Left colon (tissue), 2 donors: ENCODE measurements at regions not wholly inside any gene's neighbourhood (a gene's known extent, or its start where the extent isn't known, plus 50 kb on each side); places are given as distances from the start of the nearest gene placed in this dataset.

Source experiments
- ATAC-seq: fragments of 200-7000 bp; cut with Tn5 transposase; one replicate; pipeline ENCODE4 v1.9.1; 2020; ENCODE audit warnings: mild to moderate bottlenecking, moderate library complexity
- DNase-seq, 2 donors: peaks; one replicate each; pipeline ENCODE4 v3.0.0-alpha.2; 2020
- intact Hi-C, 2 donors: fragments of 100-400 bp; cut with DNase I in 1 of 2; cut with micrococcal nuclease in 1 of 2; formaldehyde crosslinking; loops; one replicate each; pipeline versions ENCODE4 v1.11.2 to v1.14.0; 2022; cut with DNase I, micrococcal nuclease
- donor health status: DM: no; HTN: no; CAD: no.
- donor health status: DM: yes; HTN: yes; CAD: no.

DNA sequence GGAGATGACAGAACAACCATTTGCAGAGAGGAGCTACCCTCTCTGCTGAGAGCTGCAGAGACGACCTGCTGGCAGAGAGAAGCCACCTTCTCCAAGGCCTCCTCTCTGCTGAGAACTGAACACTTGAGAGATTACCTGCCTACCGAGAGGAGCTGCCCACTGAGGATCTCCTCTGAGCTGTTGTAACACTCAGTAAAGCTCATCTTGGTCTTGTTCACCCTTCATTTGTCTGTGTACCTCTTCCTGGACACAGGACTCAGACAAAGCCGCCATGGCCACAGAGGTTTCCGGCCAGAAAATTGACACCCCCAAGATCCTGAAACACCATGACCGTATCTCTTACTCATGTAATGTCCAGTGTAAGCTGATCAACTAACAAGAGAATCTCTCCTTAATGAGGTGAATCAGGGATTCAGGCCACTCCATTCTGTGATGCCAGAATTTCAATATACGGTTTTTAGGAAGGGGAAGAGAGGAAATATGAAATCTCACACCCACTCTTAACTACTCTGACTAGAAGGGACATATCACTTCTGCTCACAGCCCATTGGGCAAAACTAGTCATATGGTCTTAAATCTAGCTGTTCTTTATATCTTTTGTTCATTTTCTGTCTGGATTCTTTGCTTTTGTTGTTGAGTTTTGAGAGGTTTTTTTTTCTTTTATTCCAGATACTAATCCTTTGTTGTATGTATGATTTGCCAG is 83.8 kb downstream of the RHOU start:
- DNase-seq (no peak), ATAC-seq (no peak)
- intact Hi-C loops: no loop called here

DNA sequence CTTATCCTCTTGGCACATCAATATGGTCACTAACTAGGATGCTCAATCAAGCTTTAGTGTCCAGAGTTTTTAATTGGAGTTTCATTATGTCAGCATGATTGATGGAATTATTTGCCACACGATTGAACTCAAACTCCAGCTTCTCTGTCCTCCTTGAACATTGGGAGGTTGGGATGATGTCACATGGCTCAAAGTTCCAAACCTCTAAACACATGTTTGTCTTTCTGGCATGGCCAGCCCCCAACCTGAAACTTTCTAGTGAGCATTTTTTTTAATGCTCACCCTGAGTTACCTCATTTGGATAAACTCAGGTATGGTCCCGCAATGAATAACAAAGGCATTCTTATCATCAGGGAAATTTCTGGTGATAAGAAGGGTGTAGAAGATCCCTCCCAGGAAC is 86.0 kb downstream of the RHOU start:
- no peak for ATAC-seq
- DNase-seq: no peak
- intact Hi-C loops: no loop called here

DNA sequence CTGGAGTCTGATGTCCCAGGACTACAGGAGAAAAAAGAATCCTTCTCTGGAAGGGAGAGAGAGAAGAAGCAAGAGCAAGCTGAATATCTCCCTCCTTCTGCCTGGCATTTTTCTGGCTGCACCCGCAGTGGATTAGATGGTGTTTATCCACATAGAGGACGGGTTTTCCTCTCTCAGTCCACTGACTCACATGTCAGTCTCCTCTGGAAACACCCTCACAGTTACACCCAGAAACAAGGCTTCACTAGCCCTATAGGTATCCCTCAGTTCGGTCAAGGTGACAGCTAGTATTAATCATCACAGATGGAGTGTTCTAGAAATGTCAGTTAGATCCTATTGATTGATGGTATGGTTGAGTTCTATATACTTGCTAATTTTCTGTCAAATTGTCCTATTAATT is 87.9 kb downstream of the RHOU start:
- ATAC-seq: peak; percentile 54
- DNase-seq: no peak
- intact Hi-C loops: no loop called here

DNA sequence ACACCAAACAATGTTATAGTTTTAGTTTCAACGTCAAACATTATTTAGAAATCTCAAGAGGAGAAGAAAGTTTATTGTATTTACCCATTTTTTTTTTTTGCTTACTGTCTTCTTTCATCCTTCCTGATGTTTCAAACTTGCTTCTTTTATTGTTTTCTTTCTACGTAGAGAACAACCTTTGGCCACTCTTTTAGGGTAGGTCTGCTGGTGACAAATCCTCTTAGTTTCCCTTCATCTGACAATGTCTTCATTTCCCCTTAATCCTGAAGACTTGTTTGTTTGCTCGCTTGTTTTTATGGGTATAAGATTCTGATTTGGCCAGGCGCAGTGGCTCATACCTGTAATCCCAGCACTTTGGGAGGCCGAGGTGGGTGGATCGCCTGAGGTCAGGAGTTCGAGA is 89.1 kb downstream of the RHOU start:
- intact Hi-C loops: no loop called here
- ATAC-seq (peak; percentile 91), DNase-seq (no peak)

DNA sequence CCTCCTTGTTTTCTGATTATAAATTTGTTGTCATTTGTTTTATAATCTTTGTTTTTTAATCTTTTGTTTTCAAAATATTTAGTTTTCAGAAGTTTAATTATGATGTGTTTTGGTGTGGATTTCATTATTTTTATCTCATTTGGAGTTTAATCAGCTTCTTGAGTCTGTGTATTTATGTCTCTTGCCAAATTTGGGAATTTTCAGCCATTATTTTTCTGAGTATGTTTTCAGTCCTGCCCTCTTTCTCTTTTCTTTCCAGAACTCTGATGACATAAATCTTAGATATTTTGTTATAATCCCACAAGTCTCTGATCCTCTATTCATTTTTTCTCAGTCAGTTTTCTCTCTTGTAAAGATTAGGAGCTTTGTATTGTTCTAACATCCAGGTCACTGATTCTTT is 89.8 kb downstream of the RHOU start:
- intact Hi-C loops: no loop called here
- no peak for ATAC-seq
- DNase-seq: no peak

DNA sequence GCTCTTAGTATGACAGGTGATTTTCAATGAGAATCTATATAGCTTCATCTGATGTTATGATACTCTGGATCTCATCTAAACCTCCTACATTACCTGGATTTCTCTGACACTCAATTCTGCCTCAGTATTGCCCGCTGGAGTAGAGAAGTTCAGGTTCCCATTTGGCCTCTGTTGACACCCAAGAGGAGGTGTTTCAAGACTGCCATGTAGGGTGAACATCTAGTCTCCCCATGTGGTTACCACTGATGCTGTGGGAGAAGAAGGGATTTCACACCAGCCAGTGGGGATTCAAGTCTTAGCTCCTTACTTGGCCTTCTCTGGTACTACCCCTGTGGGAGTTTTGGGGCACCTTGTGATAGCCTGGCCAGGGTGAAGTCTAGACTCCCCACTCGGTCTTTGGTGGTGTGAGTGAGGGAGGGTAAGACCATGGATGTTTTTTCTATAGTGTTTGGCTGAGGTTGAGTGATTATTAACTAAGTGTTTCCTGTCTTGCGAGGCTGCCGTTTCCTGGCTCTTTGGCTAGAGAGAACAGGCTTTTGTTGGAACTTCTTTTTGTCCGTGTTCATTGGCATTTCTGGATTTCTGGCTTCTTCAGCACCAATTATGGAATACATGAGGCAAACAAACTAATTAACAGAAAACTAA is 90.7 kb downstream of the RHOU start:
- ATAC-seq (no peak), DNase-seq (no peak)
- intact Hi-C loops: no loop called here

DNA sequence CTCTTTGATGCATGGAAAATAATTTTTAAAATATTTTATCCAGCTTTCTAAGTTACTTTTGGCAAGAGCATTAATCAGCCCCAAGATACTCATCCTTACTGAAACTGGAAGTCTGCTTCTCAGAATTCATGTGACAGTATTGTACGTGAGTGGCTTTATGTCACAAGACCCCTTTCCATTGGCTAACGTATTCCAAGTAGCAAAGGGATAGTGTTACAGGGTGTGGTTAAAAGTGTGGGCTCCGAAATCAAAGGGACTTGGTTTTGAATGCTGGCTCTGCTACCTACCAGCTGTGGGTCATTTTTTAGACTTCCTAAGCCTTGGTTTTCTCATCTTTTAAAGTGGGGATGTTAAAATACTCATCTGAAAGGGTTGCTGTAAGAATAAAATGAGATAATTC is 91.7 kb downstream of the RHOU start:
- ATAC-seq: no peak
- no peak for DNase-seq
- intact Hi-C loops: no loop called here

DNA sequence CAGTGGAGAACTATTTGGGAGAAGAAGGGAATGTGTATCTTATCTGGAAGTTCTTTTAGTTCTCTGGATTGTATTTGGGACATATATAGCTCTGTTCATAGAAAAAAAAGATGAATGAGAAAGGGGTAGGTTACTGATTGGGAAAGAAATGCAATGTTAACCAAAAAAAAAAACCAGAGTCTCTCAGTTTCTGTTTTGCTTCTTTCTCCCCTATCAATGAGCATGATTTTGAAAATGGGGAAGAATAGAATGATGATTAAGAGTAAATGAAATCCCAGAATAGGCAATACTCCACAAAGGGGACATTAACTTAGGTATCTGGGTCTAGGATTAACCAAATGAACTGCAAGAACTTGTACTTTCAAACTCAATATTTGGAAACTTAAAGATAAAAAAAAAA is 92.9 kb downstream of the RHOU start:
- ATAC-seq: no peak
- intact Hi-C loops: no loop called here
- DNase-seq: no peak

DNA sequence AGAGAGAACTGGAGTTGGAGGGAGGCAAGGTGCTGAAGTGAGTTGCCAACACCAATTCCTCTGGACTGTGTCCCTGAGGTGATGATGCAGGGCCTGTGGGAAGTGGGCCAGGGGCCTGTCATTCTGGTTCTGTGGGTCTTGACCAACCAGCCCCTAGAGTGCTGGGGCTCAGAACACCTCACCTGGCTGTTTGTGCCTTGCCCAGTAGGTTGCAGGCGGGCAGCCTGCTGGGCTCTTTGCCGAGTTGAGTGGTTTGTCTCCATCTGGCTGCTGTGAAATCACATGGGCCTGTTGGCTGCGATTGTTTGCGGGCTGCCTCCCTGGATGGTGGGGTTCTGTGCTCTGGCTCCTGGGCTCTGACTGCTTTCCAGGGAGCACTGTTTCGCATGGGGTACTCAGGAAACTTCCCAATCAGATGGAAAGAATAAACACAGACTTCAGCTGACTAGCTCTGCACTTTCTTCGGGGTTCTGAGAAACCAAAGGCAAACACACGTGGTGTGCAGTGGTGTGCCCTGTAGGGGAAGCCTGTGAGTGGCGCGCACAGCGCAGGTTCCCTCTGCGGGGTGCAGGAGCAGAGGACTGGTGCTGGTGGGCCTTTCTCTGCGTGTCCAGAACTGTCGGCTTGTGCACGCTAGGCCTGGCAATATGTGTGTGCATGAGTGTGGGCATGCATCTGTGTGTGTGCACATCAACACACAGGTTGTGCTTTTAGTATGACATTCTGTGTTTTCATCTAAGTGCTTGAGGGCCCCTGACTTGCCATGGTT is 95.1 kb downstream of the RHOU start:
- ATAC-seq: peak; percentile 45
- DNase-seq: peak in 1 of 2 donors; percentile 54
- intact Hi-C loops: no loop called here

DNA sequence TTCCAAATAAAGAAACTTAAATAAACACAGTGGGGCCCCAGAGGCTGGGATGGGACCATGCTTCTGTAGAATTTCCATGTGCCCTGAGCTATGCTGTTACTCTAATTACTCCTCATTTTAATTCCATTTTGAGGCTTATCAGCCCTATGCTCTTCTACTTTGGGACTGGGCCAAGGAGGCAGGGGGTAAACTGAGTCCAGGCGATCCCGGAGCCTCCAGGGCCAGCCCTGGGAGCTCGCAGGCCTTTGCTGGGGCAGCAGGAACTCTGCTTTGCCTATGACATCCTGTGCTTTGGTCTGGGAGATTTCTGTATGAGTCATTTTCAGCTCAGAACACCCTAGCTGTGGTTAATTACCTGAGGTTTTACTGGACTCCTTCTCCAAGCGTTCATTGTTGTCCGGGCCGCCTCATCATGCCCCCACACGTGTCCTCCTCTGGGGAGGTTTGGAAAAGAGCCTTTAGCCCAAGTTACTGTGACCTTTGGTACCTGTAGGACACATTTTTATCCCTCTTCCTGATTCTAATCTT is 95.7 kb downstream of the RHOU start:
- no peak for DNase-seq
- intact Hi-C loops: no loop called here
- peak; percentile 77 for ATAC-seq

DNA sequence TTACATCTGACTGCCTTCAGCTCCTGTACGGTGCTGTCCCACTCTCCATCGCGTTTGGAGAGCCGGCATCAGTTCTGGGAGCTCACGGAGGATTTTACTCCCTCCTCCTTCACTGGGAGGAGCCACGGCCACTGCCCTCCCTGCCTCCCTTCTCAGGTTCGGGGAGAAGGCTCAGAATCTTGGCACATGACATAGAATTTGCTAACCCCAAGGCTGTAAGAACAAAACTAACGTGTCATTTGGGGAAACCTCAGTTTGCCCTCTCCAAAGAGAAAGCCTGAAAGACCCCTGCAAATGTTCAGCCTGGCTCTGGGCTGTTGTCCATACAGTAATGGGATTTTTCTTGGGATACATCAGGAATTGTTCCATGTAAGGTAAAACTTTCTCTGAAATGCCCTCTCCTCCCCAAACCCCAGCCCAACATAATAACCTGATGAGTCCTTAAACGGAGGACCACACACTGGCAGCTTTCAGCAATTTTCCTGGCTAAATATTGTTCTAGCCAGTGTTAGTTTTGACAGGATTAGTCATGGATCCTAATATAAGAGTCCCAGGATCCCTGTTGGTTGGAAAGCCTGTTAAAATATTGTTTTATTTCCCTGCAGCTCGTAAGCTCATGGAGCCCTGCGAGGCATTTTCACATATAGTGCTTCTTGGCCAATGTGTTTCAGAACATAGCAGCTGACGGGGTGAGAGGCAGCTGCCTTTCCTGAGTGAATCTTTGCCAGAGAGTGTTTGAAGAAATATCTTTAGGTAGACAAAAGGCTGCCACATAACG is 98.8 kb downstream of the RHOU start:
- ATAC-seq (no peak), DNase-seq (no peak)
- intact Hi-C loops: no loop called here

DNA sequence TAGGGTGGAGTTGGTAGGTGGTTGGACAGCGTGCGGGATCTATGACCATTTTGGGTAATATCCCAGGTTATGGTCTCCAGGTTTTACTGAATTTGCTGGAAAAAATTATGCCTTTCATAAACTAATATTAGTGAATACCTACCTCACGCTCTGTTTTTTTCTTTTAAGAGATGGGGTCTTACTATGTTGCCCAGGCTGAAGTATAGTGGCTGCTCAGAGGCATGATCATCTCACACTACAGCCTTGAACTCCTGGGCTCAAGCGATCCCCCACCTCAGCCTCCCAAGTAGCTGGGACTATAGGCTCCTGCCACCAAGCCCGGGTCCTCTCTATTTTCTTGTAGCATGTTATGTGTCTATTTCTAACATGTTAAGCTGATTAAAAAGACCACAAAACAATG is 100.2 kb downstream of the RHOU start:
- no peak for DNase-seq
- intact Hi-C loops: no loop called here
- no peak for ATAC-seq

DNA sequence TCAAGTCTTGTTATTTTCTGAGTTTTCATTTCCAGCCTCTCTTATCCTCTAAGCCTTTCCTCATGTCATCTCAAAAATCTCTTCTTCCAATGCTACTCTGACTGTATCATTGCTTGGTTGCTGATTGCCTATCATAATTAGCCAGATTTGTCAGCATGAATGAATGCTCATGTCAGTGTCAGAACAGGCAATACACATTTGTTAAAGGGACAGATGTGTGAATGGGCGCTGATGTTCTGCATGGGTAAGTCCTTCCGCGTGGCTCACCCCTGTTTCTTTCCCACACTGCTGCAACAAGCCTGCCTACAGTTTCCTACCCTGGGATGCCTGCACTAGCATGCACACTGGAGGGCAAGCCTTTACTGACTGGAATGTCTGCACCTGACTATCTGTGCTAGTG is 100.6 kb downstream of the RHOU start:
- ATAC-seq (no peak), DNase-seq (no peak)

DNA sequence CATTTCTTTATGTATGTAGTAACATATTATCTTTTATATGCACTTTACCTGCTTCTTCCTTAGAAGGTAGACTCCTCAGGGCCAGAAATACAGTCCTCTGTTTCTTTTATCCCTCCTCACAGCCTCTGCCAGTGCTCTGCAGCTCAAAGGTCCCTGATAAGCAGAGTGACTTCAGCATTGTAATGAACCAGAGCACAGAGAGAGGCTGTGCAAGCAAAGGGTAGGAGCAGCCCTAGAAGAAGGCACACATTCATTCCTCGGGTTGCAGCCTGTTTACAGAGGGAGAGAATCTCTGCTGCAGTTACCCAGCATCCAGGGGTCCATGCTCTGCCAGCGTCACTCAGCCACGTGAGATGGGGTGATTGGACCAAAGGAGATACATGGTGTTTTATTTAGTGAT is 101.1 kb downstream of the RHOU start:
- DNase-seq (no peak), ATAC-seq (peak; percentile 69)
- intact Hi-C loops: no loop called here

More for the DNA sequence above, 100.6 kb downstream of the RHOU start:
- intact Hi-C loops: no loop called here

DNA sequence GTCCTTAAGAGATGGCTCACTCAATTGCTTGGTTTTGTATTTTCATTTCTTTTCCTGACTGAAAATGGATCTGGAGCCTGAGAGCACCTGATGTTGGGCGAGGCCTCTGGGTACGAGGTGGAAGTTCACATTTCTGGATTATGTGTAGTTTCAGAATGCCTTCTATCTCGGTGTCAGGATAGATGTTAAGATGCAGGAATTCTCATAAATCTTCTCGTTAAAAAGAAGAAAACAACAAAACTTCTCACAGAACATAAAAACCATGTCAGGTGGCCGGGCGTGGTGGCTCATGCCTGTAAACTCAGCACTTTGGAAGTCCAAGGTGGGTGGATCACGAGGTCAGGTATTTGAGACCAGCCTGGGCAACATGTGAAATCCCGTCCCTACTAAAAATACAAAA is 101.8 kb downstream of the RHOU start:
- intact Hi-C loops: no loop called here
- DNase-seq (peak in 1 of 2 donors; percentile 56), ATAC-seq (peak; percentile 52)

DNA sequence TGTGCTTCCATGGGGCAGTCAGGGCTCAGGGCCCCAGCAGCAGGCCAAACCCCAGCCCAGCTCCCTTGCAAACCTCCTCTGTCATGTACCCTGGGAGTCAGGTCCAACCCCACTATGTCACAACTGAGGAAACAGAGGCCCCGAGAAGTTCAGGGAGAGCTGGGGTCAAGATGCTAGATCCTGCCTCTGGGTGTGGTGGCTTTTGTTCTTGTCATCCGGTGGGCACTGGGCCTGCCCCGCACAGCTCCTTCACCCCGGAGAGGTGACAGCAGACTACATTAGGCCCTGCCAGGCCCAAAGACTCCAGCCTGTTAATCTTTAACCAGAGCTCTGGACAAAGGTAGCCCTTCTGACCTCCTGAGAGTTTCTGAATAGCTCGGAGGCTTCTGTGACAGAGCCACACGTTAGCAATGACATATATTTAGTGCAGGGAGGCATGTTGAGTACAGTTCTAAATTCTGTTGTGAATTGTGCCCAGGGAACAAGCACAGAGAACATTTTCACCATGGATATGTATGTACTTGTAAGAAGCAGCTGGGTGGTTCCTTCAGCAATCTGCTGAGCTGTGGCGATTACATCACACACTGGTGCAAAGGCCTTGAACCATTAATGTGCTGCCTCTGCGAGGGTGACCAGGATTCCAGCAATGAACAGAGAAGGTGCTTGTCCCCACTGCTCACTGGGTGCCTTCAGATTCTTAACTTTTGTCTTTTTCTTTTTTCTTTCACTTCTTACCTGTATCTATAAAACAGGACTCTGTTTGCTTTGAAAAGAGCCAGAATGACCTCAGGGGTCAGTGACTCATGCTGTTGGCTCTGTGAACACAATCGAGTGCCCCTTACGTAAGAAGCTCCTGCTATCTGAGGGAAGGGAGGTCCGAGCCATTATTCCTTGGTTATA is 102.8 kb downstream of the RHOU start:
- DNase-seq: peak in 1 of 2 donors; percentile 80
- peak; percentile 72 for ATAC-seq
- intact Hi-C loops: no loop called here

DNA sequence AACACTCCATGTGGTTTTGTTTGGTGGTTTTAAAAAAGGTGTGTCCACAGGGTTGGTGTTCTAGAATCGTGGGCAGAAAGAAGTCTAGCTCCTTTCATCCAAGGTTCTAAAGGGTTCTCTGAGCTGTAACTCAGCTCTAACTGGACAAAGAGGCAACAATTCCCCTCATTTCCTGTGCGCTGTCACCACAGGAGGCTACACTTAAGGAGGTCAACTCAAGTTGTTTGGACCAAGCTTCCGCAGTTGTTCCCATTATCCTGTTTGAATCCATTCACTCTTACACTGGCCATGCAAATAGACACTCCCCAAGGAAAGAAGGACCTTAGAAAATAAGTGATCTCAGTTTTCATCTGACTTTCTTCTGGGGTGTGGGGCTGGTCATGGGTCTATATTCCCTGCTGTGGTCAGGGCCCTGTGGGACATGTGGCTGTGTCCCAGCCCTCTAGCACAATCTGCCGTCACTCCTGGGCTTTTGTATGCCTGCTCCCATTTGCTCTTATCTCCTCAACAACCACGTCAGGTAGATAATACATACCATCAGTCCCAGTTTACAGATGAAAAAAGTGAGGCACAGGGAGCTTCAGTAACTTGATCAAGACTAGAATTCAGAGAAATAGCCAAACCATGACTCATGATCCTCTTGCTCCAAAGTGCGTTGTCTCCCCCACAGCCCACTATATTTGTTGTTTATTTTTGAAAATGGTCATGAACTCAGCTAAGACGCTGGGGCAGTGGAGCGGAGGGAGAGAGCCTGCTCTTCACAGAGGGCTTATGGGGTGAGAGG is 103.6 kb downstream of the RHOU start:
- intact Hi-C loops: no loop called here
- ATAC-seq (no peak), DNase-seq (no peak)

DNA sequence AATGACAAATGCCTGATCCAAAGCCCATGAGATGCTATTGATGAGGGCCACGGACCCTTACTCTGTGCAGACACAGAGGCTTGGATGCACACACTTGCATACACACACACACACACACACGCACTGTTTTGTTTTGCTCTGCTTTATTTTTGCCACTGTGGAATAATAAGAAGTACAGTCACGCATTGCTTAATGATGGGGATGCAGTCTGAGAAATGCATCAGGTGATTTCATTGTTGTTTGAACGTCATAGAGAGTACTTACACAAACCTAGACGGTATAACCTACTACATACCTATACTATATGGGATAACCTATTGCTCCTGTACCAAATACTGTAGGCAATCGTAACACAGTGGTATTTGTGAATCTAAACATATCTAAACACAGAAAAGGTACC is 104.4 kb downstream of the RHOU start:
- DNase-seq: no peak
- intact Hi-C loops: no loop called here
- ATAC-seq: no peak
